GM18868 (cell line): ENCODE measurements at regions not wholly inside any gene's neighbourhood (a gene's known extent, or its start where the extent isn't known, plus 50 kb on each side); places are given as distances from the start of the nearest gene placed in this dataset.

ENCODE experiments used
- ATAC-seq: cut with Tn5 transposase; IDR thresholded peaks from one replicate; pipeline ENCODE4 v1.9.1; 2021; ENCODE audit warnings: mild to moderate bottlenecking, moderate library complexity; ENCODE audit not compliant: unreplicated experiment

DNA sequence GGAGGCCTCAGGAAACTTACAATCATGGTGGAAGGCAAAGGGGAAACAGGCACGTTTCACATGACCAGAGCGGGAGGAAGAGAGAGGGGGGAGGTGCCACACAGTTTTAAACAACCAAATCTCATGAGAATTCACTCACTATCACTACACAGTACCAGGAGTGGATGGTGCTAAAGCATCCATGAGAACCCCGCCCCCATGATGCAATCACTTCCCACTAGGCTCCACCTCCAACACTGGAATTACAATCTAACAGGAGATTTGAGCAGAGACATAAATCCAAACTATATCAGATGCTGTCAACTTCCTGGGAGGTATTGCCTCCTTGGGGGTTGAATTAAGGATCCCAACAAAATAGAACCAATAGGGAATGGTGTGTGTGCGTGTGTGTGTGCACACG lies 407.1 kb downstream of the MED10 start:
- ATAC-seq: no peak

DNA sequence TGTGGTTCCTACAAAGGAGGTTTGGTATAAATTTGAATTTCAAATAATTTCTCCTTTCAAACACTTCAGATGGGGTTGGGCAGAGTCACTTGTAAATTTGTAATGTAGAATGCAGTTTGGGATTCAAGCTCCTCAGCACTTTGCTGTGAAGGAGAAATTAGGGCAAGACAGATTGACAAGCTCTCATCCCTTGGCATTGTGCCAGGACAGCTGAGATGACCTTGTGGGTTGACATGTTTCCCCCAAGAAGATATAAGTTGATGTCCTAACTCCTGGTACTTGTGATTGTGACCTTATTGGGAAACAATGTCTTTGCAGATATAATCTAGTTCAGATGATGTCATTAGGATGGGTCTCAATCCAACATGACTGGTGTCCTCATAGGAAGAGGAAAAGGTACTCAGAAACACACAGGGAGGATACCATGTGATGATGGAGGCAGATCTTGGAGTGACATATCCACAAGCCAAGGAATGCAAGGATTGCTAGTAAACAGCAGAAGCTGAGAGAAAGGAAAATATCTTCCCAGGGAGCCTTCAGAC lies 408.3 kb downstream of the MED10 start:
- ATAC-seq: no peak

DNA sequence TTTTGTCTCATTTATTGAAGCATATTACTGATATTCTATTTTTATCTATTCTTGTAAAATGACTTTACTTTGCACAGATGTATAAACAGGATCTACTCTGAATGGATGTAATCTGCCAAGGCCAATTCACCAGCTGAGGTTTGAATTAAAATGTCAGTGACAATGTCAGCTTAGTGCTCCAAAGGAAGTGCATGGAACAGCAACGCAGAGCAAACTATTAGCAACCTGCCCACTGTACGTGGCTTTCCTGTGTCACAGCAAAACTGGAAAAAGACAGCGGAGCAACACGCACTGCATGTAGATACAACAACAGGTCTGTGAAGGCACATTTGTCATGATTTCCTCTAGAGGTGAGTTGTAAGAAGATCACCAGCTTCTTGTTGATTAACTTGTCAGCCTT lies 409.4 kb downstream of the MED10 start:
- no peak for ATAC-seq

DNA sequence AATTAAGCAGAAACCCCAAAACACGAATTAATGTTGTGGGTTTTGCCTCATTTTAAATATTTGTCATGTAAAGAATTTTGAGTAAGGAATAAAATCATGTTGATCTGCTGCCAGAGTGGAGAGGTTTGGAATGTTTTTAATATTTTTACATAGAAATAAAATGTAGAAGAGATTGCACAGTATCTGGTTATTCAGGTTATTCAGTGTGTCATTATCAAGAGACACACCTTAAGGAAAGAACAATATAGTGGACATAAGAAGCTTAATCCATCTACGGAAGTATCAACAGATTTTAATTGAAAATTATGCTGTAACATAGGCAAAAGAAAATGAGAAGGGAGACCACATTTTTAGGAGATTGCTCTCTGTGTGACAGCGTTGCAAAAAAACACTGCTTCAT lies 410.4 kb downstream of the MED10 start:
- ATAC-seq: no peak

DNA sequence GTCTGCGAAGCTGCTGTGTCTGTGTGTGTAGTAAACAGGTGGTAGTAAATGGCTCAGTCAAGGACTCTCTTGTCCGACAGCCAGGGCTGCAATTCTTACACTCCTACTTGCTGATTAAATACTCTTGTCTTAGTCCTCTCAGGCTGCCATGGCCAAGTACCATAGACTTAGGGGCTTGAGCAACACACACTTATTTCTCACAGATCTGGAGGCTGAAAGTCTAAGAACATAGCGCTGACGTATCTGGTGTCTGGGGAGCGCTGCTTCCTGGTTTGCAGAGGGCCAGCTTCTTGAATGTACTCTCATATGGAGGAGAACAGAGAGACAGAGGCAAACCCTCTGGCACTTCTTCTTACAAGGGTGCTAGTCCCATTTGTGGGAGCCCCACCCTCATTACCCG lies 411.0 kb downstream of the MED10 start:
- ATAC-seq: no peak

DNA sequence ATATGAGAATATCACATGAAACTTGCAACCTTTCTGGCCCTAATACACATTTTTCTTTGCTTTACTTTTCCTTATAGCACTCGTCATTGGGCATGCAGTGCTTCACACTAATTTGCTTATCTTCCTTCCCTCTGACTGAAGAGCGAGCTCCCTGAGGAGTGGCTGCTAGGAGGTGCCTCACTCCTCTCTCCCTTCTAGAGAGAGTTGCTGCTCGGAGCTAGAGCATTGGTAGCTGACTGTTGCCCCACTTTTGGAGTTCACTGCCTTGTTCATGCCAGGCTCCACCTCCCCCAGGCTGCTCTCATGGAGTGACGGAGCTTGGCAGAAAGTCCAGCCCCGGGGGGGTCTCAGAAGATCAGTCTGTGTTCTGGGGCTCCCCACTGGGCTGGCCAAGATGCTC lies 413.2 kb downstream of the MED10 start:
- no peak for ATAC-seq

DNA sequence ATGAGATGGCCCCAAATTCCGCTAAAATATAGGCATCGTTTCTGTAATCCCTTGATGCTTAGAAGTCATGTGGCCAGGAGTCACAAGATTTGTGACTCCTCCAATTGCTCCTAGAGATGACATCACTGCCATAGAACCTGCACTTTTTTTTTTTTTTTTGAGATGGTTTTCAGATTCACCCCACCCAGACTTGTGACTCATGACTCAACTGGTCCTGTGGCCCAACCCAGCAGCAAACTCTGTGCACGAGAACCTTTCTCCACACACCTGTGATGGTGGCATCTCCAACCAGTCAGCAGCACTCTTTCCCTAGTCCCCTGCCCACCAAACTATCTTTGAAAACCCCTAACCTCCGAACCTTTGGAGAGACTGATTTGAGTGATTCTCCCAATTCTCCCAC lies 414.0 kb downstream of the MED10 start:
- no peak for ATAC-seq

DNA sequence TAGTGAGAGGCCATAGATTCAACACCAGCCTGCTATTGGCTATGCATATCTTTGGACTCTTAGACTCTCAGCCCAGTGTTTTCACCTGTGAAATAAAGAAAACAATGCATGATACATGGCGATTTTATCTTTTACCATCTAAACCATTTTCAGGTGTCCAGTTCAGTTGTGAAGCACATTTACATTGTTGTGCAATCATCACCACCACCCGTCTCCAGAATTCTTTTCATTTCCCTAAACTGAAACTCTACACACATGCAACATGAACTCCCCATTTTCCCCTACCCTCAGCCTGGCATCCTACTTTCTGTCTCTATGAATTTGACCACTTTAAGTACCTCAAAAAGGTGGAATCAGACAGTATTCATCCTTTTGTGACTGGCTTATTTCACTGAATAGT lies 420.6 kb downstream of the MED10 start:
- no peak for ATAC-seq

DNA sequence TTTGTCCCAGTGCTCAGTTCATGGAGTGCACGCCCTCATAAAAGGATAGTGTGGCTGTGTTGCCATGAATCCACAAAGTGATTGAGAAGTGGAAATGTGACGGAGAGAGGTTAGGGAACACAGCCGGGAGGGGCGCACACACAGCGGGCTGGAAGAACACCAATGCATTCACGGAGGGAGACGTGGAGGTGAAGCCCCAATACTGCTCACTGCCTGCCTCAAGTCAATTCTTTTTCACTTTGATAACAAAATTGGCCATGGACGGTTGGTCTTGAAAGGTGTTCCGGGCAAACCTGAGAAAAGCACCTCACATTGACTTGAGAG lies 424.1 kb downstream of the MED10 start:
- no peak for ATAC-seq

DNA sequence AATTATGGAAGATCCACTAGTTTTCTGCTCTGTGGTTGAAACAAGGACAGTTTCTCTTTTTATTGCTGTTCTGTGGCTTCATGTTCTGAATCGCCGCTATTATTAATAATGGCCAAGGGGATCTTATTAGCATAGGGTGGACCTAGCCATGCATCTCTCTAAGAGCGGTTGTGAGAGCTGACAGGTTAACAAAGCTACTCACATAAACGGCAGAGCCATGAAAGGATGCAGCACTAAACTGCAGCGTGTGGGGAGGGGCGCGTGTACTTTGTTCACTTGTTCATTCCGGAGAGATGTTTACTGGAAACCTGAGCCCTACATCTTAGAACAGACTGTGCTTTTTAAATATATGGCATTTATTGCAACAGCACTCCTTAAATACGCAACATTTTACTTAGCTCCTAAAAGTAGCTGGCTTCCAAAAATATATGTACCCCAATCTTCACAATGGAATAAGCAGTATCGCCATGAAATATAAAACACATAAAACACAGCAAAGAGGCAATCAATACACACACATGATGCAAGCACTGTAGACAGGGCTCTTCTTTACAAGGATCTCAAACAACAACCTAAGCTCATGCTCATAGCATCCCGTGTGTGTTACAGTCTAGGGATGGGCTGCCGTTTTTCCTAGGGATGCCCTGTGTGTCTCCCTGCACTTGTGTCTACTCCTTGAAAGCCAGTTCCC lies 424.6 kb downstream of the MED10 start:
- no peak for ATAC-seq

DNA sequence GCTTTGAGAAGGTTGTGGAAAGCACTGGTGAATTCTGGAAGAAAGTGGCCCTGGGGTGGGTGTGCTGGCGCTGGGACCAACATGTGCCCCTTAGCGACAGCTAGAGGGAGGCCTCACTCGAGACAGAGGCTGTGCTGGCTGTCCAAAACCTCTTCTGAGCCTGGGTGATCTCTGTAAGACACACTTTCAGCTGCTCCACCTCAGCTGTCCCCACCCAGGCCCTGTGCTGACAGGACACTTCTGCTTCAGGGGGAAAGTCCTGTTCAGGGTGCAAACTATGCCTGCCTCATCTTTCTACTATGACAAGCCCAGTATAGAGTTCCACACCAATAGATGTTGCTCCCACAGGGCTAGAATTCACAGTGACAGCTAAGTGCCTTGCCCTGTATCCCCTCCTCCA lies 426.4 kb downstream of the MED10 start:
- ATAC-seq: no peak

DNA sequence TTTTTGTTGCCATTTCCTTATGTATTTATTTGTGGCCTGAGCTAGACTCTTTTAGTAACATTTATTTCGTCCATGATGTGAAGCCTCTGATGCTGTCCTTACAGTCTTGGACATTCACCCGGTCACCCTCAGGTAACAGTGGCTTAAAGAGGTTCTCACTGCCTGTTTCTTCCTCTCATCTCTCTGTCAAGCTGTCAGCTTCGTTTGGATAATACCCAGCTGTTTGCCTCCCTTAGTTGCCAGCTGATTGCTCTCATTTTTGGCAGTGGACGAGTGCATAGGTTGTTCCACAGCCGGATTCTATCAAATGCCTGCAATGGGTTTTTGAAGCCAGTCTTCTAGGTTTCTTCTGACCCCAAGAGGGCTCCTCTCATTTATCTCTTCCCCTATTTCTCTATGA lies 427.7 kb downstream of the MED10 start:
- no peak for ATAC-seq

DNA sequence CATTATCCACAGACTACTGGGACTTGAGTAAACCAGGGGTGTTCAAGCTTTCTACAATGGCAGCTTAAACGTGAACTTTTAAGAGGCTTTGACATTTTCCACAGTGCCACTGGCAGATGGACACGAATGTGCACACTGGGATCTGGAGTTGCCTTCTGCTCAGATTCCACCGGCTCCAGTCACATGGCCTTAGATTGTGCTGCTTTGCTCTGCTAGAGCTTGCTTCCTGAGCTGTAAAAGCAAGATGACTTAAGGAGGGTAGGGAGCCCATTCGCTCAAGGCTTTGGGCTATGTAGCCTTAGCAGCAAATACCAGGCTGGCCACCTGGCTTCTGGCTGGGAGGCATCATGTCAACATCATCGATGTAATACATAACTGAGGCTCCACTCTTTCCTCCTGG lies 436.9 kb downstream of the MED10 start:
- ATAC-seq: no peak

DNA sequence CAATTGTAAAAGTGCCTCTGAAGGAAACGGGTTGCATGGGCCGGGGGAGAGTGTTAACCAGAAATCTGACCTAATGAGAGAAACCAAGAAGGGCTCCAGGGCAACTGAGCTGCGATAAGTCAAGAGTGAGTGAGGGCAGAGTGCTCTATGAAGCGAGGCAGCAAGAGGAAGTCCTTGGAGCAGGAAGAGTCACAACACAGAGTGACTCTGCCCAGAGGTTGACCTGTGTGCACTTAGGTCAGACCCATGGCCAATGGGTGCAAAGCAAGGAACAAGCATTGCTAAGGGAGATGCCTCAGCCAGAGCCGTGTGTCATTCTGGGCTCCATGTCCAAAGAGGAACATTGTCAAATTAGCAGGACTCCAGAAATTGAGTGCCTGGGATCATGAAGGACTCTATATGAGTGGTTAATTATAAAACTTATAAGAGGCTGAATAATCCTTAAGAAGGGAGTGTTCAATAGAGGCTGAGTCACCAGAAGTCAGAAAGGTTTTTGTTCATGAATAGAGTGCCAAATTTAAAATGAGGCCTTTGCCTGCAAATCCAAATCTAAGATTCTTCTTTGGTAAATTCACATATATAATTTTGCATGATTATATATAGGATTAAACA lies 438.5 kb downstream of the MED10 start:
- no peak for ATAC-seq

DNA sequence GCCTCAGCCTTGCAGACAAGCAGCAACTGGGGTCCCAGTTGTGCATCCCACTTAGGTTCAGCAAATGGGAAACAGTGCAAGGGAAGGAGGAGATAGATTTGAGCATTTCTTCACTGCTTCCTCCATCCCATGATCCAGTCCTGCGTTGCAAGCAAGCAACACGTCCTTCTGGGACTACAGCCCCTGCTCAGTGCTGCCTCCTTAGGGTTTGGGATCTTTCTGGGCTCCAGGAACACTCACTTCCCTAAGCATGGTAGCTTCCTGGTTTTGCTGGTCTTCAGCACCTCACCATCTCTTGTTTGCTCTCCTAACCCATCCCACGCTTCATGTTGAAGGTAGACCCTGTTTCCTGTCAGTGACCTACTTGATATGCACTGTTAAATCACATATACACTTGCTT lies 444.7 kb downstream of the MED10 start:
- no peak for ATAC-seq

DNA sequence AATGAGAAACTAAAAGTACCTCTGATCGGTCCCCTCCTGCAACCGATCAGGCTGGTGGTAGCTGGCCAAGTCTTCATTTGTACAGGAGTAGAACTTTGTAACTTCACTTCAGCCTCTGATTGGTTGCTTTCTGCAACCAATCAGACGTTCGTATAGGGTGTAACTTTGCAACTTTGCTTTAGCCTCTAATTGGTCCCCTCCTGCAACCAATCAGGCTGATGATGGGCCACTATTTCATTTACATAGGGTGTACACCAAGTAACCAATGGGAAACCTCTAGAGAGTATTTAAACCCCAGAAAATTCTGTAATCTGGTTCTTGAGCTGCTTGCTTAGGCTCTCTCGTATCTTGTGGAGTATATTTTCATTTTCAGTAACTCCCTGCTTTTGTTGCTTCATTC lies 445.5 kb downstream of the MED10 start:
- ATAC-seq: no peak

DNA sequence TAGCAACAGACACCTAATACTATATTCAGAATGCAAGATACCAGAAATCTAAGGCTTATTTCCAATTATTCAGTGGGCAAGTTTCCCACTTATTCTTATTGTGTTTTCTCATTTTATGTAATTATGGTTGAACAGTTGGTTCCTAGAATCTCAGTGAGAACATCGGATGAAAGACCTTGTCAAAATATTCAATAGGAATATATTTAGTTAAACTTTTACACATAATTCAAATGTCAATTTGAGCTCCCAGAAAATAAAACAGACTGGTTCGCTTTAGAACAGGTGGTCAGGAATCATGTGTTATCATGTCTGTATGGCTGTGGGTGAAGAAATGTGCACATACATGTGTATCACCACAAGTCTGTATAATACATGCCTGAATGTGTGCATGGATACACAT lies 447.8 kb downstream of the MED10 start:
- ATAC-seq: no peak

DNA sequence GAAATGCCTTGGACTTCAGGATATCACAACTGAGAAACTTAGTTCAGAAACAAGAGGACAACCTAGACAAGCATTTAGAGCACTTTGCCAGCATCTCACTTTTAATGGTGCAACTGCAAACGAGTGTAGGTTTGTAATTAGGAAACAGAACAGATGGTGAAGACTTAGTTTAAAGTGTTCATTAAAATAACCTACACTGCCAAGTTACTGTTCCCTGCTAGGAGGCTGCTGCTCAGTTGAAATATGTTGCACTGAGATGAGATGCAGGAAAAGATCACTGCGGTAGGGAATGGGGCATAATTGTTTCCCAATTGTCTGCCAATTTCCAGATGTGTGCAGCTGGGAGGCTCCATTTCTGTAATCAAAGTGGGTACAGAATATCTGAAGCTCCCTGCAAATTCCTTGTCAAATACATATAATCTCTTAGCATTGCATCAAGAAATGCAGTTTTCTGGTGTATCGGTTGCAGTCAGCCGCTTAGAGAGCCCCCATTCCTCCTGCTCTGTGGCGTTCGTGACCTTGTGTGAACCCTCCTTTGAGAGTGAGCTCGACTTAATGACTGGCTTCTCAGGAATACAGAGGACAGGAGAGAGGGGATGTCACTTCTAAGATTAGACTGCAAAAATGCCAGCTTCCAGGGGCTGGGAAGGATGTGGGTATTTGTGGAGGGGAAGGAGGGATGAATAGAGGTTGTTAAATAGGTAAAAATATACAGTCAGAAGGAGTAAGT lies 448.9 kb downstream of the MED10 start:
- ATAC-seq: no peak

DNA sequence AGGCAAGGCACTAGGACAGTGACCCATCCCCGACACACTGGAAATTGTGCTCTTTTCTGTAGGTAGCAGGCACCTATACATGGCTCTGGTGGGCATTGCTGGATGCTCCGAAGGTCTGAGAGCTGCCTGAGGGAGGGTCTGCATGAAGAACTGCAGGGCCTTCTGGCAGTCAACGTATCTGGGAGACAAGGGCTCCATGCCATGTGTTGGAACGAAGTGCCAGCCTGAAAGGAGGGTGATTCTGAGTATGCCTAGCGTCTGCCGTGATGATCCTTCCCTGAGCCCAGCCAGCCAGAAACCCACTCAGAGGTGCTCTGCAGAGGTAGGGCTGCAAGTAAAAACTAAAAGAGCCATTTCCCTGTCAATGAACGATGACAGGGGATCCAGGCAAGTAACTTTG lies 453.2 kb downstream of the MED10 start:
- ATAC-seq: no peak

DNA sequence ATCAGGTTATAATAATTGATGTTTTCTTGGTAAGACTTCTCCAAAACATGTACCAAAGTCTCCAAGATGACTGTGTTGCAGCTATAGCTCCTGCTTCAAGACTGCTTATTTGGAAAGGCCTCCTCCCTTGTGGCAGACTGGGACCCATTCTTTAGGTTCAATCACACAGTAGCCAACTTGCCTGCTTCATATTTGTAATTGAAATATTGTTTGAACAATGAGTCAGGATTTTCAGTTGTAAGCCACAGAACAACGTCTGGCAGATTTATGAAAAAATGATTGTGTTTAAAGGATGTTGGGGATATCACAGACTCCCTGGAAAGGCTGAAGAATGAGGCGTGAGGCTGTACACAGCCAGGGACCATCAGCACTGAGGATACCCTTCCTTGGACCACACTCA lies 458.9 kb downstream of the MED10 start:
- no peak for ATAC-seq

DNA sequence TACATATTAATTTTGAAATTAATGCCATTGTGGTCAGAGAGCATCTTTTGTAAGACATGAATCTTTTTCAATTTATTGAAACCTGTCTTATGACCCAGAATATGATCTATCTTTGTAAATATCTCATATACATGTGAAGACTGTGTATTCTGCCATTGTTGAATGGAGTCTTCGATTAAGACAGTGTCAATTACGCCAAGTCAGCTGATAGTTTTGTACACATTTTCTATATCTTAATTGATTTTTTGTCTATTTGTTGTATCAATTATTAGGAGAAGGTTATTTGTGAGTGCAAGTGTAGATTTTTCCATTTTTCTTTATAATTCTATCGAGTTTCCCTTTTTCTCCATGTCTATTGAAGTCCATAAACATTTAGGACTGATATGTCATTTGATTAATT lies 471.6 kb downstream of the MED10 start:
- no peak for ATAC-seq

DNA sequence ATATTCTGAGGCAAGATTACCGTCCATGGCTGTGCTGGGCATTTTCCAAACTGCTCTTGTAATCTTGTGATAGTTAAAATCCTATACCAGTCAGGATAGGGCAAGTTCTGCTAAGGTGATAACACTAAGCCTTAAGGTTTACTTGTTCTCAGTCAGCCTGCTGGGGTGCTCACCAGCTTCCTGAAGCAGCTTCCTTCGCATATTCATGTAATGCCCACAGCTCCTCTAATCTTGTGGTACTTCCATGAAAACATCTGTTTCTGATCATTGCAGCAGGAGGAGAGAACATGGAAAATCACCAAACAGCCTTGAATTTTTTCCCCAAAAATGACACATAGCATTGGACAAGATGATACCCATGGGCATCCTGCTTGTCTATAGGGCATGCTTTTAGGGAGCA lies 473.2 kb downstream of the MED10 start:
- ATAC-seq: no peak
